H1 (cell line): ENCODE measurements at regions not wholly inside any gene's neighbourhood (a gene's known extent, or its start where the extent isn't known, plus 50 kb on each side); places are given as distances from the start of the nearest gene placed in this dataset.

Source experiments
- CTCF ChIA-PET: fragments of 300-600 bp; sonication (Branson Sonifier 250); formaldehyde crosslinking; loops from one replicate; lab custom pipeline; 2021; ENCODE audit not compliant: partially characterized antibody; lab: Charles Lee
- POLR2A ChIA-PET: fragments of 300-600 bp; sonication (Branson Sonifier 250); formaldehyde crosslinking; loops from one replicate; lab custom pipeline; 2021; ENCODE audit warnings: inconsistent platforms; ENCODE audit not compliant: partially characterized antibody; lab: Charles Lee
- DNase-seq, 2 experiments: peaks; one replicate each; pipeline versions ENCODE4 v3.0.0 to v3.0.0-alpha.2; 2010 to 2022; ENCODE audit warnings: low spot score in 2 of 2, low read depth in 1 of 2, mixed read lengths in 1 of 2
- FAIRE-seq: peaks from 2 replicates; lab custom pipeline; 2011; peaks lifted over from hg19 to GRCh38; lab: Jason Lieb, UNC
- H2AFZ ChIP-seq: 2 replicates; pipeline ENCODE4 v1.8.1; 2012; ENCODE audit warnings: low read length, inconsistent platforms
- H2AK5ac ChIP-seq: 2 replicates; pipeline ENCODE4 v1.6.1; 2013; ENCODE audit warnings: low read depth, low read length
- H2BK120ac ChIP-seq: replicated peaks from 2 replicates; pipeline ENCODE3; 2013; ENCODE audit warnings: low read depth, low read length, inconsistent platforms
- H2BK12ac ChIP-seq: 2 replicates; pipeline ENCODE4 v1.6.1; 2013; ENCODE audit warnings: low read depth, low read length
- H2BK15ac ChIP-seq: 2 replicates; pipeline ENCODE4 v1.6.1; 2013; ENCODE audit warnings: low read length
- H2BK20ac ChIP-seq: 2 replicates; pipeline ENCODE4 v1.6.1; 2013; ENCODE audit warnings: low read length
- H2BK5ac ChIP-seq: 2 replicates; pipeline ENCODE4 v1.6.1; 2013; ENCODE audit warnings: low read depth, low read length
- H3K14ac ChIP-seq: 2 replicates; pipeline ENCODE4 v1.6.1; 2013; ENCODE audit warnings: inconsistent platforms; ENCODE audit not compliant: insufficient read length
- H3K18ac ChIP-seq: 2 replicates; pipeline ENCODE4 v1.6.1; 2013; ENCODE audit warnings: low read length; ENCODE audit errors: extremely low read depth
- H3K23ac ChIP-seq: 2 replicates; pipeline ENCODE4 v1.6.1; 2013; ENCODE audit warnings: inconsistent platforms; ENCODE audit not compliant: insufficient read length
- H3K23me2 ChIP-seq: 2 replicates; pipeline ENCODE4 v1.6.1; 2013; ENCODE audit warnings: low read depth, low read length
- H3K27ac ChIP-seq: 2 replicates; pipeline ENCODE4 v1.6.1; 2011; ENCODE audit warnings: low read depth, low read length, inconsistent platforms
- H3K27me3 ChIP-seq, 4 experiments: replicated peaks in 1 of 4; 1 replicate in 1 of 4; 2 replicates in 3 of 4; pipeline versions ENCODE4 v1.6.1 to v1.8.1; 2011 to 2013; ENCODE audit warnings: low read length in 3 of 4, mild to moderate bottlenecking in 3 of 4, inconsistent platforms in 2 of 4, mixed read lengths in 2 of 4, moderate library complexity in 1 of 4; ENCODE audit not compliant: control insufficient read depth in 3 of 4, insufficient read depth in 3 of 4; ENCODE audit errors: extremely low read depth in 1 of 4
- H3K36me3 ChIP-seq, 4 experiments: 2 replicates each; pipeline versions ENCODE4 v1.6.1 to v1.8.1; 2011 to 2013; ENCODE audit warnings: mild to moderate bottlenecking in 4 of 4, low read length in 3 of 4, moderate library complexity in 2 of 4, control low read depth in 1 of 4, inconsistent platforms in 1 of 4; ENCODE audit not compliant: insufficient read depth in 4 of 4, control insufficient read depth in 2 of 4
- H3K4ac ChIP-seq: replicated peaks from 2 replicates; pipeline ENCODE3; 2013; ENCODE audit warnings: low read length, low read depth, mixed read lengths, inconsistent platforms; ENCODE audit not compliant: insufficient read length
- H3K4me1 ChIP-seq, 4 experiments: replicated peaks in 1 of 4; 1 replicate in 1 of 4; 2 replicates in 3 of 4; pipeline versions ENCODE4 v1.6.1 to v1.8.1; 2011 to 2013; ENCODE audit warnings: low read length in 3 of 4, inconsistent platforms in 2 of 4, mixed read lengths in 1 of 4; ENCODE audit not compliant: insufficient read depth in 4 of 4, control insufficient read depth in 3 of 4
- H3K4me2 ChIP-seq, 2 experiments: 2 replicates each; pipeline versions ENCODE4 v1.6.1 to v1.8.1; 2011 to 2013; ENCODE audit warnings: low read depth in 2 of 2, low read length in 2 of 2, control low read depth in 1 of 2, inconsistent platforms in 1 of 2, mild to moderate bottlenecking in 1 of 2; ENCODE audit not compliant: insufficient read depth in 1 of 2
- H3K4me3 ChIP-seq, 4 experiments: fragments of 200-600, 300-600 bp in 1 of 4; sonication (generic), shearing (Covaris generic), sonication (Bioruptor Twin) in 1 of 4; 2 replicates each; pipeline versions ENCODE4 v1.5.1 to v1.8.1; 2011 to 2016; ENCODE audit warnings: low read length in 4 of 4, low read depth in 3 of 4, control low read depth in 2 of 4, inconsistent platforms in 2 of 4, mild to moderate bottlenecking in 2 of 4, mixed read lengths in 1 of 4, moderate library complexity in 1 of 4; ENCODE audit not compliant: insufficient read depth in 2 of 4; ENCODE audit errors: extremely low read depth in 1 of 4
- H3K56ac ChIP-seq: replicated peaks from 2 replicates; pipeline ENCODE3; 2013; ENCODE audit warnings: low read depth, mild to moderate bottlenecking, mixed read lengths, low read length, inconsistent platforms; ENCODE audit not compliant: insufficient read length
- H3K79me1 ChIP-seq: 2 replicates; pipeline ENCODE4 v1.6.1; 2013; ENCODE audit warnings: low read depth, low read length, control low read depth
- H3K79me2 ChIP-seq, 2 experiments: 2 replicates each; pipeline versions ENCODE4 v1.6.1 to v1.8.1; 2012 to 2013; ENCODE audit warnings: low read length in 2 of 2, mild to moderate bottlenecking in 2 of 2, inconsistent platforms in 1 of 2; ENCODE audit not compliant: insufficient read depth in 2 of 2, control insufficient read depth in 1 of 2
- H3K9ac ChIP-seq, 4 experiments: replicated peaks in 1 of 4; 1 replicate in 1 of 4; 2 replicates in 3 of 4; pipeline versions ENCODE4 v1.6.1 to v1.8.1; 2011 to 2013; ENCODE audit warnings: low read depth in 3 of 4, low read length in 3 of 4, control low read depth in 2 of 4, mild to moderate bottlenecking in 2 of 4, moderate library complexity in 2 of 4, inconsistent platforms in 1 of 4; ENCODE audit errors: extremely low read depth in 1 of 4
- H3K9me3 ChIP-seq, 2 experiments: 2 replicates each; pipeline versions ENCODE4 v1.6.1 to v1.8.1; 2012 to 2013; ENCODE audit warnings: mild to moderate bottlenecking in 2 of 2, moderate library complexity in 2 of 2, control low read depth in 1 of 2, inconsistent platforms in 1 of 2, low read depth in 1 of 2, low read length in 1 of 2, mixed read lengths in 1 of 2; ENCODE audit not compliant: insufficient read depth in 2 of 2
- H4K20me1 ChIP-seq, 2 experiments: replicated peaks in 1 of 2; 2 replicates each; pipeline versions ENCODE3 to v1.8.1; 2011 to 2013; ENCODE audit warnings: inconsistent platforms in 2 of 2, low read length in 2 of 2, mild to moderate bottlenecking in 1 of 2; ENCODE audit not compliant: insufficient read depth in 2 of 2, control insufficient read depth in 1 of 2
- H4K5ac ChIP-seq: 2 replicates; pipeline ENCODE4 v1.6.1; 2013; ENCODE audit warnings: low read length, low read depth, mixed read lengths, inconsistent platforms; ENCODE audit not compliant: insufficient read length
- H4K8ac ChIP-seq: 2 replicates; pipeline ENCODE4 v1.8.0; 2013; ENCODE audit warnings: mild to moderate bottlenecking, moderate library complexity, low read length, inconsistent platforms; ENCODE audit not compliant: insufficient read depth; ENCODE audit errors: extremely low read depth
- H4K91ac ChIP-seq: replicated peaks from 2 replicates; pipeline ENCODE3; 2013; ENCODE audit warnings: low read length, mixed read lengths, inconsistent platforms; ENCODE audit not compliant: insufficient read length
- ATF2 ChIP-seq: IDR thresholded peaks from 2 replicates; pipeline ENCODE4 v1.6.1; 2012; ENCODE audit warnings: low read length, inconsistent platforms
- CBX5 ChIP-seq: fragments of 300-800, 300-1000 bp; sonication (generic); IDR thresholded peaks from 2 replicates; pipeline ENCODE4 v1.7.1; 2016; ENCODE audit warnings: antibody characterized with exemption, low read length, low read depth
- CEBPB ChIP-seq: IDR thresholded peaks from 2 replicates; pipeline ENCODE4 v1.6.1; 2012; ENCODE audit warnings: low read depth, low read length
- GTF2F1 ChIP-seq: IDR thresholded peaks from 2 replicates; pipeline ENCODE4 v1.6.1; 2012; ENCODE audit warnings: low read depth, low read length, improper control_type of control experiment, borderline replicate concordance
- HDAC6 ChIP-seq: IDR thresholded peaks from one replicate; pipeline ENCODE4 v1.7.1; 2012; ENCODE audit warnings: low read depth, mild to moderate bottlenecking, inconsistent platforms, low read length, moderate library complexity
- MAFK ChIP-seq: IDR thresholded peaks from 2 replicates; pipeline ENCODE4 v1.6.1; 2012; ENCODE audit warnings: low read depth, mild to moderate bottlenecking, improper control_type of control experiment, low read length
- PHF8 ChIP-seq: fragments of 200-600 bp; sonication (generic); conservative IDR thresholded peaks from 2 replicates; pipeline ENCODE4 v1.7.1; 2012; ENCODE audit warnings: low read depth, mild to moderate bottlenecking, inconsistent platforms, low read length, moderate library complexity
- POLR2AphosphoS5 ChIP-seq: IDR thresholded peaks from 2 replicates; pipeline ENCODE4 v1.6.1; 2011; ENCODE audit warnings: low read depth, low read length
- POU5F1 ChIP-seq: IDR thresholded peaks from 2 replicates; pipeline ENCODE4 v1.6.1; 2011; ENCODE audit warnings: low read depth, mild to moderate bottlenecking, low read length, moderate library complexity
- RAD21 ChIP-seq, 2 experiments: IDR thresholded peaks in 1 of 2; conservative IDR thresholded peaks in 1 of 2; 2 replicates each; pipeline ENCODE4 v1.6.1; 2011; ENCODE audit warnings: low read depth in 2 of 2, low read length in 2 of 2, improper control_type of control experiment in 1 of 2, inconsistent platforms in 1 of 2, mild to moderate bottlenecking in 1 of 2, moderate library complexity in 1 of 2
- SAP30 ChIP-seq: fragments of 300-600 bp; sonication (generic); IDR thresholded peaks from 2 replicates; pipeline ENCODE4 v1.7.1; 2012; ENCODE audit warnings: low read length, moderate library complexity, mild to moderate bottlenecking, inconsistent platforms; ENCODE audit not compliant: insufficient read depth, insufficient replicate concordance
- SIX5 ChIP-seq: IDR thresholded peaks from 2 replicates; pipeline ENCODE4 v1.6.1; 2011; ENCODE audit warnings: mild to moderate bottlenecking, low read depth, low read length
- SP1 ChIP-seq: IDR thresholded peaks from 2 replicates; pipeline ENCODE4 v1.6.1; 2011; ENCODE audit warnings: low read depth, low read length
- SP2 ChIP-seq: IDR thresholded peaks from 2 replicates; pipeline ENCODE4 v1.6.1; 2012; ENCODE audit warnings: mild to moderate bottlenecking, low read length, inconsistent platforms
- WGBS, 2 experiments: shearing (Covaris generic) in 1 of 2; methylation state at CpG; one replicate each; pipeline versions ENCODE4 v1.1.6 to v1.1.7; 2013 to 2015; ENCODE audit warnings: low lambda C conversion rate in 2 of 2, mixed read lengths in 2 of 2, inconsistent platforms in 1 of 2, low coverage in 1 of 2, missing lambda C conversion rate in 1 of 2; ENCODE audit not compliant: insufficient replicate concordance in 2 of 2, insufficient coverage in 1 of 2, insufficient read length in 1 of 2; ENCODE audit errors: extremely low coverage in 1 of 2, missing lambda C conversion rate in 1 of 2; 5-methylcytosine and 5-hydroxymethylcytosine counted together

DNA sequence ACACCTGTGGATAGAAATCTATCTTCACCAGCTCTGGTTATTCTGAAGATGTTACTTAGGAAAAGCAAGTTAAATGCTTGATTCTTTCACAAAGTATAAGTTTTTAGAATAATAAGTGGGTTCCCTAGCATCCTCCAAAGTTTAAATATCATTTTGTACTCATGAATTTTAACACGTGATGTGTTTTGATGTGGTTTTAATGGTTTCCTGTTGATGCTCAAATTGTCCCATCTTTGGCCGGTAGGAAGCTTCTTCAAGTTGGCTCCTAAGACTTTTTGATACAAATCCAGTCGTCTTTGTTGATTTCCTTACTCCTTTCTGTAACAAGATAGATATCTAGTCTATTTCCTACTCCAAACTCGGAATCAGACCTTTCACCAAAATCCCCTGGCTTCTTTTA, 94.5 kb upstream of the STXBP5 start:
- Histone ChIP-seq H3K4me2 (no peak overlapping the region), H2AK5ac (no peak overlapping the region), H3K4me3 (no peak overlapping the region), H2BK120ac (no peak overlapping the region), H2BK12ac (no peak overlapping the region), H4K5ac (no peak overlapping the region), H3K23me2 (no peaks in the 10 kb centered on the region), H3K4ac (no peak overlapping the region), H3K4me1 (no peaks in the 10 kb centered on the region), H3K23ac (no peak overlapping the region), H3K27me3 (no peaks in the 10 kb centered on the region), H3K9ac (no peak overlapping the region), H3K27ac (no peak overlapping the region), H3K36me3 (no peaks in the 10 kb centered on the region), H3K9me3 (no peaks in the 10 kb centered on the region), H4K20me1 (no peaks in the 10 kb centered on the region), H4K8ac (no peak overlapping the region), H3K79me1 (no peaks in the 10 kb centered on the region), H3K14ac (no peak overlapping the region), H4K91ac (no peak overlapping the region), H2BK15ac (no peak overlapping the region), H3K79me2 (no peaks in the 10 kb centered on the region), H2BK5ac (no peak overlapping the region), H2AFZ (no peak overlapping the region), H2BK20ac (no peak overlapping the region), H3K56ac (no peak overlapping the region), H3K18ac (no peak overlapping the region)
- FAIRE-seq: no peak
- CTCF ChIA-PET: no interaction called here
- POLR2A ChIA-PET: no interaction called here
- DNase-seq: no peak
- 90% methylated on average over 4 of the region's 4 CpGs; no CpG with 5 or more reads in 1 of the 2 experiments for WGBS, 2 experiments
- TF ChIP-seq ATF2: no peak
- no peak for TF ChIP-seq SP1
- TF ChIP-seq SAP30: no peak
- TF ChIP-seq PHF8: no peak
- no peak for TF ChIP-seq SIX5
- no peak for TF ChIP-seq SP2
- no peak for TF ChIP-seq CBX5
- TF ChIP-seq POLR2AphosphoS5: no peak
- TF ChIP-seq RAD21 (IDR thresholded peaks at IDR 0.05 in 1 of 2, conservative IDR thresholded peaks at IDR 0.05 in 1 of 2; ENCODE audit: low read depth in 2 of 2, low read length in 2 of 2): no peak
- no peak for TF ChIP-seq CEBPB
- TF ChIP-seq POU5F1: no peak
- TF ChIP-seq MAFK: no peak
- TF ChIP-seq HDAC6: no peak
- no peak for TF ChIP-seq GTF2F1
